ENCODE measurements at regions not wholly inside any gene's neighbourhood (a gene's known extent, or its start where the extent isn't known, plus 50 kb on each side); places are given as distances from the start of the nearest gene placed in this dataset.

DNA sequence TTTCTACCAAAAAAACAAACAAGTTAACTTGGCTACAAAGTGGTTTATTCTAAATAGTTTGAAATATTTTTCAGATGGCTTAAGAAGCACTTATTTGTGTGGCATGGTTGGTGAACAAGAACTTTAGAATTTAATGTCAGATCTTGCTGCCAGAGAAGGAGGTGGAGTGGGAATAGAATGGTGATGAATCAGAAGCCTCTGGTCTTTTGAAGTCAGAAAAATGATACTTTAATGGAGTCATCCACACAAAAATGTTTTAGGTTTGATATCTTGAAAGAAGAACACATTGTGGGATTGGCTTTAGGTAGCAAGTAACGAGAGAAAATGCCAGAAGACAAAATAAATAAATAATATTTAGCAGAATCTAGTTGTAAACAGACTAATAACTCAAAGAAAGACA is 243.1 kb upstream of the FANCL start:
- TF ChIP-seq, protein P1, sequence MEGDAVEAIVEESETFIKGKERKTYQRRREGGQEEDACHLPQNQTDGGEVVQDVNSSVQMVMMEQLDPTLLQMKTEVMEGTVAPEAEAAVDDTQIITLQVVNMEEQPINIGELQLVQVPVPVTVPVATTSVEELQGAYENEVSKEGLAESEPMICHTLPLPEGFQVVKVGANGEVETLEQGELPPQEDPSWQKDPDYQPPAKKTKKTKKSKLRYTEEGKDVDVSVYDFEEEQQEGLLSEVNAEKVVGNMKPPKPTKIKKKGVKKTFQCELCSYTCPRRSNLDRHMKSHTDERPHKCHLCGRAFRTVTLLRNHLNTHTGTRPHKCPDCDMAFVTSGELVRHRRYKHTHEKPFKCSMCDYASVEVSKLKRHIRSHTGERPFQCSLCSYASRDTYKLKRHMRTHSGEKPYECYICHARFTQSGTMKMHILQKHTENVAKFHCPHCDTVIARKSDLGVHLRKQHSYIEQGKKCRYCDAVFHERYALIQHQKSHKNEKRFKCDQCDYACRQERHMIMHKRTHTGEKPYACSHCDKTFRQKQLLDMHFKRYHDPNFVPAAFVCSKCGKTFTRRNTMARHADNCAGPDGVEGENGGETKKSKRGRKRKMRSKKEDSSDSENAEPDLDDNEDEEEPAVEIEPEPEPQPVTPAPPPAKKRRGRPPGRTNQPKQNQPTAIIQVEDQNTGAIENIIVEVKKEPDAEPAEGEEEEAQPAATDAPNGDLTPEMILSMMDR (IDR thresholded peaks at IDR 0.05), result no peak
- no peak for TF ChIP-seq EZH2 (IDR thresholded peaks at IDR 0.05; ENCODE audit: borderline replicate concordance, insufficient read depth, low read depth, low read length, poor library complexity, severe bottlenecking)
